ENCODE measurements at regions not wholly inside any gene's neighbourhood (a gene's known extent, or its start where the extent isn't known, plus 50 kb on each side); places are given as distances from the start of the nearest gene placed in this dataset.
"Not testable (repeated sequence)": the region's sequence is repeated elsewhere in the genome, so short reads cannot be mapped to it uniquely, and the experiment has no call there.

DNA sequence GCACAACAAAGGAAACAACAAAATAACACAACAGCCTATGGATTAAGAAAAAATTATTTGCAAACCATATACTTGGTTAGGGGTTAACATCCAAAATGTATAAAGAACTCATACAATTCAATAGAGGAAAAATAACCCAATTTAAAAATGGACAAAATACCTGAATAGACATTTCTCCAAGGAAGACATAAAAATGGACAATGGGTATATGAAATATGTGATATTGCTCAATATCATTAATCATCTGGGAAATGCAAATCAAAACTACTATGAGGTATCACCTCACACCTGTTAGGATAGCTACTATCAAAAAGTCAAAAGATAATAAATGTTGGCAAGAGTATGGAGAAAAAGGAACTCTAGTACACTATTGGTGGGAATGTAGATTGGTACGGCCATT, 71.0 kb upstream of the THRB start:
- TF ChIP-seq MYC (IDR thresholded peaks at IDR 0.05; ENCODE audit: low read depth, low read length): no peak
- no peak for TF ChIP-seq POLR2A (IDR thresholded peaks at IDR 0.05; ENCODE audit: extremely low read depth, insufficient read length)
- no peak for TF ChIP-seq CTCF (IDR thresholded peaks at IDR 0.05; ENCODE audit: low read depth, low read length)
- TF ChIP-seq, protein P1, sequence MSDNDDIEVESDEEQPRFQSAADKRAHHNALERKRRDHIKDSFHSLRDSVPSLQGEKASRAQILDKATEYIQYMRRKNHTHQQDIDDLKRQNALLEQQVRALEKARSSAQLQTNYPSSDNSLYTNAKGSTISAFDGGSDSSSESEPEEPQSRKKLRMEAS (IDR thresholded peaks at IDR 0.05; ENCODE audit: low read depth, low read length): no peak
- no peak overlapping the region for H3K4me3 ChIP-seq (ENCODE audit: low read depth, low read length)
- no peak for DNase-seq (ENCODE audit: low read depth)

- DNase-seq (ENCODE audit: low read depth): no peak
These were observed 72.3 kb upstream of the THRB start for GRCh38 chr3:24566927-24567326.

GRCh38 chr3:24572409-24572808, 77.8 kb upstream of the THRB start:
- H3K4me3 ChIP-seq (ENCODE audit: low read depth, low read length); DNase-seq (ENCODE audit: low read depth): not testable (repeated sequence)

More at GRCh38 chr3:24566927-24567326, 72.3 kb upstream of the THRB start:
- TF ChIP-seq POLR2A (IDR thresholded peaks at IDR 0.05; ENCODE audit: extremely low read depth, insufficient read length) (no peak), CTCF (IDR thresholded peaks at IDR 0.05; ENCODE audit: low read depth, low read length) (no peak), MYC (IDR thresholded peaks at IDR 0.05; ENCODE audit: low read depth, low read length) (no peak)
- TF ChIP-seq, protein P1 (IDR thresholded peaks at IDR 0.05; ENCODE audit: low read depth, low read length): no peak
- no peak overlapping the region for H3K4me3 ChIP-seq (ENCODE audit: low read depth, low read length)

DNA sequence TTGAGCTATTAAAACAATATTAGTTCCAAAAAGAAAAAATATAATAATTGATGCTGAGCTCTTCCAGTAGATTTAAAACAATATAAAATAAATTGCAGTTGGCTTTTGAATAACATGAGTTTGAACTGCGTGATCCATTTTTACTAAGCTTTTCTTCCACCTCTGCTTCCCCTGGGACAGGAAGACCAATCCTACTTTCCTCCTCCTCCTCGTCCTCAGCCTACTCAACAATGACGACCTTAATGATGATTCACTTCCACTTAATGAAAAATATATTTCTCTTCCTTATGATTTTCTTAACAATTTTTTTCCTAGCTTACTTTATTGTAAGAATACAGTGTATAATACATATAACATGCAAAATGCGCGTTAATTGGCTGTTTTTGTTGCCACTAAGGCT, 78.9 kb upstream of the THRB start:
- no peak overlapping the region for H3K4me3 ChIP-seq (ENCODE audit: low read depth, low read length)
- DNase-seq (ENCODE audit: low read depth): no peak
- no peak for TF ChIP-seq MYC (IDR thresholded peaks at IDR 0.05; ENCODE audit: low read depth, low read length)
- TF ChIP-seq, protein P1 (IDR thresholded peaks at IDR 0.05; ENCODE audit: low read depth, low read length): no peak

DNA sequence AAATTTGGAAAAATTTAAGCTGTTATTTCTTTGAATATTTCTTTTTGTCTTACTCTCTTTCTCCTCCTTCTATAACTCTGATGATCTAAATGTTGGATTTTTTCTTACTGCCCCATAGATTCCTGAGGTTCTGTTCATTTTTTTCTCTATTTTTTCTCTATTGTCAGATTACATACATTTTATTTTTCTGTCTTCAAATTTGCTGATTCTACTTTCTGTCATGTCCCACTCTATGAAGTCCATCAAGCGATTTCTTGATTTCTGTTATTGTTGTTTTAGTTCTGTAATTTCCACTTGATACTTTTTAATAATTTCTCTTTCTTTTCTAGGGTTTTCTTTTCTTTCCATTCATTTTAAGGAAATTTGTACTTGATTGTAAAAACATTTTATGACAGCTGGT, 83.7 kb upstream of the THRB start:
- TF ChIP-seq POLR2A (IDR thresholded peaks at IDR 0.05; ENCODE audit: extremely low read depth, insufficient read length) (no peak), MYC (IDR thresholded peaks at IDR 0.05; ENCODE audit: low read depth, low read length) (no peak), CTCF (IDR thresholded peaks at IDR 0.05; ENCODE audit: low read depth, low read length) (no peak)
- TF ChIP-seq, protein P1 (IDR thresholded peaks at IDR 0.05; ENCODE audit: low read depth, low read length): no peak
- DNase-seq (ENCODE audit: low read depth): no peak
- no peak overlapping the region for H3K4me3 ChIP-seq (ENCODE audit: low read depth, low read length)

- TF ChIP-seq MYC (IDR thresholded peaks at IDR 0.05; ENCODE audit: low read depth, low read length) (no peak), CTCF (IDR thresholded peaks at IDR 0.05; ENCODE audit: low read depth, low read length) (no peak)
- no peak for DNase-seq (ENCODE audit: low read depth)
These were observed 84.3 kb upstream of the THRB start for GRCh38 chr3:24578951-24579421.

More at GRCh38 chr3:24578951-24579421, 84.3 kb upstream of the THRB start:
- H3K4me3 ChIP-seq (ENCODE audit: low read depth, low read length): no peak overlapping the region

Measured in NB4 (cell line).